H9 (cell line): ENCODE measurements at regions not wholly inside any gene's neighbourhood (a gene's known extent, or its start where the extent isn't known, plus 50 kb on each side); places are given as distances from the start of the nearest gene placed in this dataset.

Experiments used
- DNase-seq: peaks from one replicate; pipeline ENCODE4 v3.0.0-alpha.2; 2017
- H2AFZ ChIP-seq: one replicate; pipeline ENCODE4 v1.6.1; 2013; ENCODE audit warnings: mild to moderate bottlenecking, low read length, control low read depth, moderate library complexity
- H2AK5ac ChIP-seq: 2 replicates; pipeline ENCODE4 v1.6.1; 2013; ENCODE audit warnings: low read length, control low read depth, mixed read lengths; ENCODE audit not compliant: insufficient read length
- H2BK120ac ChIP-seq: one replicate; pipeline ENCODE4 v1.6.1; 2013; ENCODE audit warnings: low read depth, mild to moderate bottlenecking, low read length, control low read depth, inconsistent platforms; ENCODE audit not compliant: poor library complexity, severe bottlenecking
- H2BK12ac ChIP-seq: 2 replicates; pipeline ENCODE4 v1.6.1; 2013; ENCODE audit warnings: low read length, control low read depth, mixed read lengths, low read depth; ENCODE audit not compliant: insufficient read length
- H2BK15ac ChIP-seq: 2 replicates; pipeline ENCODE4 v1.6.1; 2013; ENCODE audit warnings: low read depth, low read length, control low read depth
- H2BK20ac ChIP-seq: one replicate; pipeline ENCODE4 v1.6.1; 2013; ENCODE audit warnings: low read depth, mild to moderate bottlenecking, low read length, control low read depth, inconsistent platforms; ENCODE audit not compliant: poor library complexity, severe bottlenecking
- H2BK5ac ChIP-seq: 2 replicates; pipeline ENCODE4 v1.6.1; 2013; ENCODE audit warnings: low read length, control low read depth, mixed read lengths; ENCODE audit not compliant: insufficient read length
- H3K14ac ChIP-seq: 2 replicates; pipeline ENCODE4 v1.6.1; 2013; ENCODE audit warnings: low read length, control low read depth; ENCODE audit not compliant: insufficient read depth
- H3K18ac ChIP-seq: 2 replicates; pipeline ENCODE4 v1.6.1; 2013; ENCODE audit warnings: low read depth, mild to moderate bottlenecking, mixed read lengths, low read length, control low read depth; ENCODE audit not compliant: insufficient read length
- H3K23ac ChIP-seq: 2 replicates; pipeline ENCODE4 v1.6.1; 2013; ENCODE audit warnings: low read length, control low read depth, mixed read lengths, low read depth; ENCODE audit not compliant: insufficient read length
- H3K23me2 ChIP-seq: 2 replicates; pipeline ENCODE4 v1.6.1; 2013; ENCODE audit warnings: low read depth, mild to moderate bottlenecking, mixed read lengths, low read length, control low read depth; ENCODE audit not compliant: insufficient read length, poor library complexity, severe bottlenecking
- H3K27ac ChIP-seq: 2 replicates; pipeline ENCODE4 v1.5.1; 2013; ENCODE audit warnings: low read length, control low read depth, mixed read lengths, low read depth; ENCODE audit not compliant: insufficient read length
- H3K27me3 ChIP-seq: 2 replicates; pipeline ENCODE4 v1.6.1; 2013; ENCODE audit warnings: low read length, control low read depth, inconsistent platforms; ENCODE audit not compliant: insufficient read depth
- H3K4ac ChIP-seq: 2 replicates; pipeline ENCODE4 v1.6.1; 2013; ENCODE audit warnings: low read depth, mild to moderate bottlenecking, control low read depth, inconsistent platforms, low read length, moderate library complexity
- H3K4me1 ChIP-seq: 2 replicates; pipeline ENCODE4 v1.6.1; 2013; ENCODE audit warnings: low read length, control low read depth, inconsistent platforms; ENCODE audit not compliant: insufficient read depth
- H3K4me2 ChIP-seq: 2 replicates; pipeline ENCODE4 v1.6.1; 2013; ENCODE audit warnings: low read length, control low read depth, mixed read lengths; ENCODE audit not compliant: insufficient read length, insufficient read depth
- H3K56ac ChIP-seq: 2 replicates; pipeline ENCODE4 v1.6.1; 2013; ENCODE audit warnings: low read depth, mild to moderate bottlenecking, mixed read lengths, low read length, control low read depth; ENCODE audit not compliant: insufficient read length
- H3K79me1 ChIP-seq: 2 replicates; pipeline ENCODE4 v1.6.1; 2013; ENCODE audit warnings: low read depth, mild to moderate bottlenecking, moderate library complexity, low read length, control low read depth, inconsistent platforms; ENCODE audit not compliant: insufficient read depth, poor library complexity, severe bottlenecking
- H3K79me2 ChIP-seq: 2 replicates; pipeline ENCODE4 v1.6.1; 2013; ENCODE audit warnings: low read length, control low read depth, inconsistent platforms; ENCODE audit not compliant: insufficient read depth
- H3K9ac ChIP-seq: 2 replicates; pipeline ENCODE4 v1.6.1; 2013; ENCODE audit warnings: low read length, control low read depth, mixed read lengths; ENCODE audit not compliant: insufficient read length; ENCODE audit errors: extremely low read depth
- H3K9me3 ChIP-seq: one replicate; pipeline ENCODE4 v1.6.1; 2013; ENCODE audit warnings: low read depth, low read length, inconsistent platforms; ENCODE audit not compliant: control insufficient read depth
- H3T11ph ChIP-seq: one replicate; pipeline ENCODE4 v1.6.1; 2013; ENCODE audit warnings: mild to moderate bottlenecking, low read length, control low read depth, inconsistent platforms
- H4K20me1 ChIP-seq: one replicate; pipeline ENCODE4 v1.6.1; 2013; ENCODE audit not compliant: control insufficient read depth, insufficient read length, insufficient read depth
- H4K5ac ChIP-seq: 2 replicates; pipeline ENCODE4 v1.6.1; 2013; ENCODE audit warnings: low read depth, mild to moderate bottlenecking, mixed read lengths, low read length, control low read depth; ENCODE audit not compliant: insufficient read length
- H4K8ac ChIP-seq: replicated peaks from 2 replicates; pipeline ENCODE4 v1.6.1; 2013; ENCODE audit warnings: low read length, control low read depth, mixed read lengths, low read depth; ENCODE audit not compliant: insufficient read length
- H4K91ac ChIP-seq: 2 replicates; pipeline ENCODE4 v1.6.1; 2013; ENCODE audit warnings: low read depth, mild to moderate bottlenecking, moderate library complexity, mixed read lengths, low read length, control low read depth; ENCODE audit not compliant: insufficient read length
- H3K27ac Mint-ChIP-seq, 3 experiments: 2 replicates in 2 of 3; 3 replicates in 1 of 3; pipeline ENCODE4 v1.8.0; 2020 to 2021; ENCODE audit warnings: mixed read lengths in 3 of 3, mild to moderate bottlenecking in 1 of 3, moderate library complexity in 1 of 3
- H3K27me3 Mint-ChIP-seq: 2 replicates; pipeline ENCODE4 v1.8.0; 2021; ENCODE audit warnings: low read depth, mild to moderate bottlenecking, moderate library complexity, mixed read lengths
- H3K36me3 Mint-ChIP-seq, 3 experiments: 2 replicates in 2 of 3; 3 replicates in 1 of 3; pipeline ENCODE4 v1.8.0; 2020 to 2021; ENCODE audit warnings: low read depth in 3 of 3, mixed read lengths in 3 of 3; ENCODE audit not compliant: insufficient read depth in 1 of 3
- H3K4me1 Mint-ChIP-seq, 2 experiments: 2 replicates each; pipeline ENCODE4 v1.8.0; 2020; ENCODE audit warnings: mixed read lengths in 2 of 2
- H3K4me3 Mint-ChIP-seq, 2 experiments: 2 replicates in 1 of 2; 3 replicates in 1 of 2; pipeline ENCODE4 v1.8.0; 2020 to 2021; ENCODE audit warnings: mild to moderate bottlenecking in 2 of 2, mixed read lengths in 2 of 2, moderate library complexity in 1 of 2
- H3K9me3 Mint-ChIP-seq, 2 experiments: 2 replicates in 1 of 2; 3 replicates in 1 of 2; pipeline ENCODE4 v1.8.0; 2020; ENCODE audit warnings: mild to moderate bottlenecking in 2 of 2, mixed read lengths in 2 of 2, moderate library complexity in 1 of 2
- CTCF ChIP-seq: fragments of 200-600 bp; sonication (generic); conservative IDR thresholded peaks from 3 replicates; pipeline ENCODE4 v1.8.0; 2021; ENCODE audit warnings: antibody characterized with exemption, mild to moderate bottlenecking
- WGBS: extraction: QIAGEN DNeasy Blood & Tissue Kit; methylation state at CpG from one replicate; pipeline ENCODE4 v1.1.7; 2013; ENCODE audit warnings: missing lambda C conversion rate, low lambda C conversion rate, mixed read lengths; ENCODE audit not compliant: insufficient read length; ENCODE audit errors: extremely low coverage; 5-methylcytosine and 5-hydroxymethylcytosine counted together

- Histone ChIP-seq H3K27ac (no peak overlapping the region), H3K4me1 (no peaks in the 10 kb centered on the region), H2BK5ac (no peak overlapping the region), H3K4ac (no peak overlapping the region), H3K4me2 (no peak overlapping the region), H2AFZ (no peak overlapping the region), H4K20me1 (no peaks in the 10 kb centered on the region), H4K91ac (no peak overlapping the region), H3K79me2 (no peaks in the 10 kb centered on the region), H3K18ac (no peak overlapping the region), H3K9ac (no peak overlapping the region), H3K14ac (no peak overlapping the region), H3K9me3 (no peaks in the 10 kb centered on the region), H4K5ac (no peak overlapping the region), H2AK5ac (no peak overlapping the region), H3K79me1 (no peaks in the 10 kb centered on the region), H2BK20ac (no peak overlapping the region), H3K23ac (no peak overlapping the region), H3T11ph (no peak overlapping the region), H3K27me3 (no peaks in the 10 kb centered on the region), H2BK15ac (no peak overlapping the region), H2BK120ac (no peak overlapping the region), H3K56ac (no peak overlapping the region), H4K8ac (no peak overlapping the region), H3K23me2 (no peaks in the 10 kb centered on the region), H2BK12ac (no peak overlapping the region)
- TF ChIP-seq CTCF: no peak
- Mint-ChIP-seq H3K27me3 (no peaks in the 10 kb centered on the region), H3K4me3 (no peak overlapping the region), H3K4me1 (peaks cover 16 to 18% of the 10 kb centered on the region in 2 experiments), H3K36me3 (no peaks in the 10 kb centered on the region), H3K27ac (no peak overlapping the region; a peak in 1 of 7 replicates), H3K9me3 (no peaks in the 10 kb centered on the region)
- WGBS: no CpG with 5 or more reads among the region's 3 CpGs
- DNase-seq: no peak
Observed at GRCh38 chr12:46433829-46434228, 61.3 kb upstream of the SLC38A2 start.
